Suprapubic skin (tissue), 3 donors: ENCODE measurements at regions not wholly inside any gene's neighbourhood (a gene's known extent, or its start where the extent isn't known, plus 50 kb on each side); places are given as distances from the start of the nearest gene placed in this dataset.

Experiments
- EP300 ChIP-seq: sonication (generic); formaldehyde crosslinking; IDR thresholded peaks from one replicate; pipeline ENCODE4 v1.6.1; 2017; ENCODE audit warnings: antibody characterized with exemption
- POLR2A ChIP-seq, 2 donors: fragments of 450-650 bp; IDR thresholded peaks; one replicate each; pipeline ENCODE4 v1.6.1; 2017; ENCODE audit warnings: antibody characterized with exemption in 2 of 2, mild to moderate bottlenecking in 2 of 2, moderate library complexity in 2 of 2
- TF ChIP-seq, protein P1 (sequence below), 2 donors: fragments of 200-600 bp in 1 of 2; fragments of 450-650 bp in 1 of 2; sonication (generic) in 1 of 2; IDR thresholded peaks; one replicate each; pipeline ENCODE4 v1.5.1; 2016 to 2019; ENCODE audit warnings: antibody characterized with exemption in 2 of 2, mild to moderate bottlenecking in 1 of 2, moderate library complexity in 1 of 2

DNA sequence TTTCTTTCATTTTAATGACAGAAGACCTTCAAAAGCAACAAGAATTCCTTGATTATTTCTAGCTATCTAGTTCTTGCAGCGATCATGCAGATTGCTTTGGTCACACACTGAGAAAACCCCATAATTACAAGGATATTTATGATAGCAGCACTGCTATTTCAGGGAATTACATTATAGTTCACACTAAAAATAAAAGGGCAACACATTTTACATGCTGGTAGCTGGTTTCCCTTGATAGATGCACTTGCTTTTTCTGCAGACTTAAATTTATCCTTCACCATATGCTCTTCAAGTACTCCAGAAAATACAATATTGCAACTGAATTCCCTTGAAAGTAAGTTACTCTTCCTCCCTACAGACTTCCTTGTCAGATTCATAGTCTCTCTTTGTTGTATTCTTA is 751.1 kb downstream of the CCDC85A start:
- no peak for TF ChIP-seq EP300
- TF ChIP-seq, protein P1, sequence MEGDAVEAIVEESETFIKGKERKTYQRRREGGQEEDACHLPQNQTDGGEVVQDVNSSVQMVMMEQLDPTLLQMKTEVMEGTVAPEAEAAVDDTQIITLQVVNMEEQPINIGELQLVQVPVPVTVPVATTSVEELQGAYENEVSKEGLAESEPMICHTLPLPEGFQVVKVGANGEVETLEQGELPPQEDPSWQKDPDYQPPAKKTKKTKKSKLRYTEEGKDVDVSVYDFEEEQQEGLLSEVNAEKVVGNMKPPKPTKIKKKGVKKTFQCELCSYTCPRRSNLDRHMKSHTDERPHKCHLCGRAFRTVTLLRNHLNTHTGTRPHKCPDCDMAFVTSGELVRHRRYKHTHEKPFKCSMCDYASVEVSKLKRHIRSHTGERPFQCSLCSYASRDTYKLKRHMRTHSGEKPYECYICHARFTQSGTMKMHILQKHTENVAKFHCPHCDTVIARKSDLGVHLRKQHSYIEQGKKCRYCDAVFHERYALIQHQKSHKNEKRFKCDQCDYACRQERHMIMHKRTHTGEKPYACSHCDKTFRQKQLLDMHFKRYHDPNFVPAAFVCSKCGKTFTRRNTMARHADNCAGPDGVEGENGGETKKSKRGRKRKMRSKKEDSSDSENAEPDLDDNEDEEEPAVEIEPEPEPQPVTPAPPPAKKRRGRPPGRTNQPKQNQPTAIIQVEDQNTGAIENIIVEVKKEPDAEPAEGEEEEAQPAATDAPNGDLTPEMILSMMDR (IDR thresholded peaks at IDR 0.05): no peak
- no peak for TF ChIP-seq POLR2A (IDR thresholded peaks at IDR 0.05)
